ENCODE measurements at regions not wholly inside any gene's neighbourhood (a gene's known extent, or its start where the extent isn't known, plus 50 kb on each side); places are given as distances from the start of the nearest gene placed in this dataset.

- DNase-seq (ENCODE audit: low read depth): no peak
- Mint-ChIP-seq H3K36me3 (ENCODE audit: low read depth, unreplicated experiment) (no peaks in the 10 kb centered on the region), H3K27ac (ENCODE audit: unreplicated experiment) (no peak overlapping the region), H3K4me3 (ENCODE audit: unreplicated experiment) (no peak overlapping the region), H3K9me3 (ENCODE audit: unreplicated experiment) (no peaks in the 10 kb centered on the region), H3K27me3 (ENCODE audit: low read depth, unreplicated experiment) (no peaks in the 10 kb centered on the region), H3K4me1 (ENCODE audit: low read depth, unreplicated experiment) (peaks cover 2% of the 10 kb centered on the region)
- Histone ChIP-seq H3K9me3 (ENCODE audit: insufficient read depth, low read depth, low read length) (no peaks in the 10 kb centered on the region), H2AFZ (ENCODE audit: low read depth, low read length) (no peak overlapping the region), H4K20me1 (ENCODE audit: insufficient read depth, low read length) (no peaks in the 10 kb centered on the region), H3K4me3 (ENCODE audit: insufficient read depth, low read depth, low read length) (no peak overlapping the region), H3K36me3 (ENCODE audit: insufficient read depth, low read length) (no peaks in the 10 kb centered on the region), H3K9ac (ENCODE audit: low read length) (no peak overlapping the region), H3K4me2 (ENCODE audit: low read length) (no peak overlapping the region), H3K4me1 (ENCODE audit: insufficient read depth, low read length) (no peaks in the 10 kb centered on the region), H3K27ac (ENCODE audit: low read depth, low read length) (no peak overlapping the region), H3K27me3 (ENCODE audit: insufficient read depth, low read length) (no peaks in the 10 kb centered on the region), H3K79me2 (ENCODE audit: insufficient read depth, low read length) (no peaks in the 10 kb centered on the region)
- FAIRE-seq: no peak
- TF ChIP-seq, protein P1, sequence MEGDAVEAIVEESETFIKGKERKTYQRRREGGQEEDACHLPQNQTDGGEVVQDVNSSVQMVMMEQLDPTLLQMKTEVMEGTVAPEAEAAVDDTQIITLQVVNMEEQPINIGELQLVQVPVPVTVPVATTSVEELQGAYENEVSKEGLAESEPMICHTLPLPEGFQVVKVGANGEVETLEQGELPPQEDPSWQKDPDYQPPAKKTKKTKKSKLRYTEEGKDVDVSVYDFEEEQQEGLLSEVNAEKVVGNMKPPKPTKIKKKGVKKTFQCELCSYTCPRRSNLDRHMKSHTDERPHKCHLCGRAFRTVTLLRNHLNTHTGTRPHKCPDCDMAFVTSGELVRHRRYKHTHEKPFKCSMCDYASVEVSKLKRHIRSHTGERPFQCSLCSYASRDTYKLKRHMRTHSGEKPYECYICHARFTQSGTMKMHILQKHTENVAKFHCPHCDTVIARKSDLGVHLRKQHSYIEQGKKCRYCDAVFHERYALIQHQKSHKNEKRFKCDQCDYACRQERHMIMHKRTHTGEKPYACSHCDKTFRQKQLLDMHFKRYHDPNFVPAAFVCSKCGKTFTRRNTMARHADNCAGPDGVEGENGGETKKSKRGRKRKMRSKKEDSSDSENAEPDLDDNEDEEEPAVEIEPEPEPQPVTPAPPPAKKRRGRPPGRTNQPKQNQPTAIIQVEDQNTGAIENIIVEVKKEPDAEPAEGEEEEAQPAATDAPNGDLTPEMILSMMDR (IDR thresholded peaks at IDR 0.05; ENCODE audit: insufficient read depth, low read depth, low read length): no peak
- TF ChIP-seq EZH2 (IDR thresholded peaks at IDR 0.05; ENCODE audit: insufficient read depth, low read length): no peak
Measured at GRCh38 chr18:41829647-41830516, 125.2 kb upstream of the PIK3C3 start.

GRCh38 chr18:41828137-41828536 is 126.9 kb upstream of the PIK3C3 start:
- H3K4me1 ChIP-seq (ENCODE audit: insufficient read depth, low read length): no peaks in the 10 kb centered on the region
- no peaks in the 10 kb centered on the region for H4K20me1 ChIP-seq (ENCODE audit: insufficient read depth, low read length)
- Mint-ChIP-seq H3K27ac (ENCODE audit: unreplicated experiment) (no peak overlapping the region), H3K36me3 (ENCODE audit: low read depth, unreplicated experiment) (no peaks in the 10 kb centered on the region), H3K4me3 (ENCODE audit: unreplicated experiment) (no peak overlapping the region), H3K27me3 (ENCODE audit: low read depth, unreplicated experiment) (no peaks in the 10 kb centered on the region), H3K4me1 (ENCODE audit: low read depth, unreplicated experiment) (peaks cover 3% of the 10 kb centered on the region), H3K9me3 (ENCODE audit: unreplicated experiment) (no peaks in the 10 kb centered on the region)
- no peak for TF ChIP-seq EZH2 (IDR thresholded peaks at IDR 0.05; ENCODE audit: insufficient read depth, low read length)
- TF ChIP-seq, protein P1 (IDR thresholded peaks at IDR 0.05; ENCODE audit: insufficient read depth, low read depth, low read length): no peak
- H3K4me2 ChIP-seq (ENCODE audit: low read length): no peak overlapping the region
- no peaks in the 10 kb centered on the region for H3K36me3 ChIP-seq (ENCODE audit: insufficient read depth, low read length)
- H3K27ac ChIP-seq (ENCODE audit: low read depth, low read length): no peak overlapping the region
- DNase-seq (ENCODE audit: low read depth): no peak
- H2AFZ ChIP-seq (ENCODE audit: low read depth, low read length): no peak overlapping the region
- no peak overlapping the region for H3K9ac ChIP-seq (ENCODE audit: low read length)
- no peak overlapping the region for H3K4me3 ChIP-seq (ENCODE audit: insufficient read depth, low read depth, low read length)
- no peaks in the 10 kb centered on the region for H3K27me3 ChIP-seq (ENCODE audit: insufficient read depth, low read length)
- no peaks in the 10 kb centered on the region for H3K79me2 ChIP-seq (ENCODE audit: insufficient read depth, low read length)
- no peaks in the 10 kb centered on the region for H3K9me3 ChIP-seq (ENCODE audit: insufficient read depth, low read depth, low read length)
- FAIRE-seq: no peak

- H2AFZ ChIP-seq (ENCODE audit: low read depth, low read length): no peak overlapping the region
- Mint-ChIP-seq H3K4me3 (ENCODE audit: unreplicated experiment) (no peak overlapping the region), H3K27ac (ENCODE audit: unreplicated experiment) (no peak overlapping the region), H3K4me1 (ENCODE audit: low read depth, unreplicated experiment) (peaks cover 3% of the 10 kb centered on the region), H3K9me3 (ENCODE audit: unreplicated experiment) (no peaks in the 10 kb centered on the region), H3K27me3 (ENCODE audit: low read depth, unreplicated experiment) (peaks cover 2% of the 10 kb centered on the region), H3K36me3 (ENCODE audit: low read depth, unreplicated experiment) (no peaks in the 10 kb centered on the region)
- H3K9me3 ChIP-seq (ENCODE audit: insufficient read depth, low read depth, low read length): no peaks in the 10 kb centered on the region
- H3K36me3 ChIP-seq (ENCODE audit: insufficient read depth, low read length): no peaks in the 10 kb centered on the region
- no peaks in the 10 kb centered on the region for H3K27me3 ChIP-seq (ENCODE audit: insufficient read depth, low read length)
- no peak overlapping the region for H3K27ac ChIP-seq (ENCODE audit: low read depth, low read length)
- H3K4me1 ChIP-seq (ENCODE audit: insufficient read depth, low read length): no peaks in the 10 kb centered on the region
- no peak overlapping the region for H3K4me2 ChIP-seq (ENCODE audit: low read length)
- no peak overlapping the region for H3K9ac ChIP-seq (ENCODE audit: low read length)
- DNase-seq (ENCODE audit: low read depth): no peak
- no peaks in the 10 kb centered on the region for H3K79me2 ChIP-seq (ENCODE audit: insufficient read depth, low read length)
- no peak overlapping the region for H3K4me3 ChIP-seq (ENCODE audit: insufficient read depth, low read depth, low read length)
- TF ChIP-seq, protein P1 (IDR thresholded peaks at IDR 0.05; ENCODE audit: insufficient read depth, low read depth, low read length): no peak
- no peak for TF ChIP-seq EZH2 (IDR thresholded peaks at IDR 0.05; ENCODE audit: insufficient read depth, low read length)
- no peak for FAIRE-seq
- no peaks in the 10 kb centered on the region for H4K20me1 ChIP-seq (ENCODE audit: insufficient read depth, low read length)
Measured at GRCh38 chr18:41820784-41821183, 134.2 kb upstream of the PIK3C3 start.
